Nephron progenitor cell (in vitro differentiated cells): ENCODE measurements at regions not wholly inside any gene's neighbourhood (a gene's known extent, or its start where the extent isn't known, plus 50 kb on each side); places are given as distances from the start of the nearest gene placed in this dataset.

ENCODE experiments used
- DNase-seq: peaks from one replicate; pipeline ENCODE4 v3.0.0; 2021
- H3K27ac Mint-ChIP-seq: 2 replicates; pipeline ENCODE4 v1.8.0; 2021; ENCODE audit warnings: mild to moderate bottlenecking, moderate library complexity, mixed read lengths
- H3K27me3 Mint-ChIP-seq: 2 replicates; pipeline ENCODE4 v1.8.0; 2021; ENCODE audit warnings: mild to moderate bottlenecking, low read depth, mixed read lengths; ENCODE audit not compliant: poor library complexity
- H3K36me3 Mint-ChIP-seq: 2 replicates; pipeline ENCODE4 v1.8.0; 2021; ENCODE audit warnings: low read depth, mixed read lengths
- H3K4me1 Mint-ChIP-seq: 2 replicates; pipeline ENCODE4 v1.8.0; 2021; ENCODE audit warnings: mixed read lengths
- H3K4me3 Mint-ChIP-seq: 2 replicates; pipeline ENCODE4 v1.8.0; 2021; ENCODE audit warnings: mild to moderate bottlenecking, moderate library complexity, mixed read lengths
- H3K9me3 Mint-ChIP-seq: 2 replicates; pipeline ENCODE4 v1.8.0; 2021; ENCODE audit warnings: mild to moderate bottlenecking, moderate library complexity, mixed read lengths
- TF ChIP-seq, protein P1 (sequence below): fragments of 200-600 bp; sonication (generic); IDR thresholded peaks from 2 replicates; pipeline ENCODE4 v1.5.0; 2021; ENCODE audit warnings: antibody characterized with exemption

DNA sequence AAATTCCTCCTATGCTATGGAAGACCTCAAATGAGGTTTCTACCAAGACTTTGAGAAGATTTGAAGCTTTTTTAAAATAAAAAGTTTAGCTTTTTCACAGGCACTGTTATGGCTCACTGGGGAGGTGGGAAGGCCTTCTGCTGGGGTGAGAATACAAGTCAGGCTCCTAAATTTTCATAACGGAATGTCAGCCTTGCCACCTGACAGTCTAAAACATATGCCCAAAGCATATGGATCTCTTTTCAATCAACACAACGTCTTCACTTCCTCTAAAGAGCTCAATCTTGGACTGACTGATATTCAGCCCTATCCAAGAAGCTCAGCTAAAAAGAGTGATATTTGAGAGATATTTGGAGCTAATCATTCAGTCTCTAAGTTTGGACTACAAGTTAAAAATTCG lies 57.1 kb upstream of the LIN7C start:
- H3K9me3 Mint-ChIP-seq, result no peaks in the 10 kb centered on the region
- H3K27ac Mint-ChIP-seq, result no peak overlapping the region
- H3K4me3 Mint-ChIP-seq, result no peak overlapping the region
- no peaks in the 10 kb centered on the region for H3K36me3 Mint-ChIP-seq
- H3K27me3 Mint-ChIP-seq, result peaks cover 7% of the 10 kb centered on the region
- TF ChIP-seq, protein P1, sequence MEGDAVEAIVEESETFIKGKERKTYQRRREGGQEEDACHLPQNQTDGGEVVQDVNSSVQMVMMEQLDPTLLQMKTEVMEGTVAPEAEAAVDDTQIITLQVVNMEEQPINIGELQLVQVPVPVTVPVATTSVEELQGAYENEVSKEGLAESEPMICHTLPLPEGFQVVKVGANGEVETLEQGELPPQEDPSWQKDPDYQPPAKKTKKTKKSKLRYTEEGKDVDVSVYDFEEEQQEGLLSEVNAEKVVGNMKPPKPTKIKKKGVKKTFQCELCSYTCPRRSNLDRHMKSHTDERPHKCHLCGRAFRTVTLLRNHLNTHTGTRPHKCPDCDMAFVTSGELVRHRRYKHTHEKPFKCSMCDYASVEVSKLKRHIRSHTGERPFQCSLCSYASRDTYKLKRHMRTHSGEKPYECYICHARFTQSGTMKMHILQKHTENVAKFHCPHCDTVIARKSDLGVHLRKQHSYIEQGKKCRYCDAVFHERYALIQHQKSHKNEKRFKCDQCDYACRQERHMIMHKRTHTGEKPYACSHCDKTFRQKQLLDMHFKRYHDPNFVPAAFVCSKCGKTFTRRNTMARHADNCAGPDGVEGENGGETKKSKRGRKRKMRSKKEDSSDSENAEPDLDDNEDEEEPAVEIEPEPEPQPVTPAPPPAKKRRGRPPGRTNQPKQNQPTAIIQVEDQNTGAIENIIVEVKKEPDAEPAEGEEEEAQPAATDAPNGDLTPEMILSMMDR, result no peak
- no peaks in the 10 kb centered on the region for H3K4me1 Mint-ChIP-seq
- no peak for DNase-seq

DNA sequence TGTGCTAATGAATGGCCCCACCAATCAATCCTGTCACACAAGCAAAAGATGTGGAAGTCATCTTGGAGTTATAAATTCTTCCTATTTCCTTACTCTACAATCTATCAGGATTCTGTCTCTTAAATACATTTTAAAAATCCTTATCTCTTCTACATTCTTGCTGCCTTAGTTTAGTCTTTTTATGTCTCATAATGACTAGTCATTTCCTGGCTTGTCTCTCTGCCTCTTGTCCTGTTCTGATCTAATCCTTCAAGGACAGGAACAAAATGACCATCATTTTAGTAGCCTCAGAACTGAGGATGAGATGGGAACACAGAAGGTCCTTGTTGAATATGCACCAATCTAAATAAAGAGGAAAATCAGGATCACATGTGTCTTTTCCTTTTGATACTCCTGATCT lies 56.6 kb upstream of the LIN7C start:
- Mint-ChIP-seq H3K27ac (no peak overlapping the region), H3K9me3 (no peaks in the 10 kb centered on the region), H3K36me3 (no peaks in the 10 kb centered on the region), H3K4me1 (no peaks in the 10 kb centered on the region), H3K4me3 (no peak overlapping the region), H3K27me3 (peaks cover 7% of the 10 kb centered on the region)
- TF ChIP-seq, protein P1, result no peak
- DNase-seq, result no peak

DNA sequence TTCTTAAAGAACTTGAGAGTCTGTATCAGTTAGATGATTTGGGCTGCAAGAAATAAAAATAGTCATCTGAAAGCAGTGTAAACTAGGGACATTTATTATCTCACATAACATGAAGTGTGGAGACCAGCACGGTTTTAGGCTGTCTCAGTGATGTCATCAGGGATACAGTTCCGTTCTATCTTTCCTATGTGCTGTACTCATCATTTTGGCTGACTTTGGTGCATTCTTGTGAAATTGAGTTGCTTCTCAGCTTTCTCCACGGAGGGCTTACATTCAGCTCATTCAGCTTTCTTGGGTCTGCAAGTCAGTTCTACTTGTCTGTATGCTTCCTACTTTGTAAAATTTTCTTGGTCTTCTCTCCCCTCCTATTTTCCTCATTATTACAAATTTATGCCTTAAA lies 51.8 kb upstream of the LIN7C start:
- DNase-seq, result no peak
- Mint-ChIP-seq H3K27ac (no peak overlapping the region), H3K4me1 (no peaks in the 10 kb centered on the region), H3K4me3 (no peak overlapping the region), H3K9me3 (no peaks in the 10 kb centered on the region), H3K36me3 (no peaks in the 10 kb centered on the region), H3K27me3 (peaks cover 3% of the 10 kb centered on the region)
- TF ChIP-seq, protein P1, result no peak

DNA sequence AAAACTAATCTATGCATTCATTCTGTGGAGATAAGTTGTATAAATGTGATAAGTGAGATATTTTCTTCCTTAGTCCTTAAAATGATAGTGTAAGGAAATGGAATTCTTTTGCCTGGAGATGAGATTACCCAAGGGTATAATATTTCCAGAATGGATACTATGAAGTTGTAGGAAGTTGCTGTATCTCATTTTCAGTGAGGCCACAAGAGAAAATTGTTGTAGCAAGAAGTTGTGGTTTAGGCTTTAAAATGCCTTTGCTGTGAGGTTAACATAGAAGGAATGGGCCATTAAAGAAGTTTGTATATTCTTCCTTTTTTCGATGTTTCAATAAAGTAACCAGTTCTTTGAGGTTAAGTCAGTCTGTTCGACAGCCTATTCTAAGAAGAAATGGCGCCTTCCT lies 50.7 kb upstream of the LIN7C start:
- Mint-ChIP-seq H3K4me1 (no peaks in the 10 kb centered on the region), H3K9me3 (no peaks in the 10 kb centered on the region), H3K27me3 (peaks cover 3% of the 10 kb centered on the region), H3K4me3 (no peak overlapping the region), H3K27ac (no peak overlapping the region), H3K36me3 (no peaks in the 10 kb centered on the region)
- no peak for DNase-seq
- TF ChIP-seq, protein P1, result no peak
